Naive thymus-derived CD4-positive, alpha-beta T cell (primary cell): ENCODE measurements at regions not wholly inside any gene's neighbourhood (a gene's known extent, or its start where the extent isn't known, plus 50 kb on each side); places are given as distances from the start of the nearest gene placed in this dataset.
"Not testable (repeated sequence)": the region's sequence is repeated elsewhere in the genome, so short reads cannot be mapped to it uniquely, and the experiment has no call there.

Experiments used
- ATAC-seq: fragments of 150-1000 bp; cut with Tn5 transposase; 2 replicates; pipeline ENCODE4 v1.10.0; 2021; ENCODE audit warnings: mild to moderate bottlenecking, moderate library complexity
- CTCF ChIA-PET: fragments of 350-600 bp; sonication (Branson Sonifier 250); formaldehyde crosslinking; loops from one replicate; lab custom pipeline; 2021; ENCODE audit warnings: antibody characterized with exemption; lab: Charles Lee
- POLR2A ChIA-PET: fragments of 350-600 bp; sonication (Branson Sonifier 250); formaldehyde crosslinking; loops from one replicate; lab custom pipeline; 2021; ENCODE audit warnings: antibody characterized with exemption, inconsistent platforms; lab: Charles Lee
- DNase-seq, 9 donors: peaks; one replicate each; pipeline versions ENCODE4 v3.0.0 to v3.0.0-alpha.2; 2020 to 2022; ENCODE audit warnings: mixed read lengths in 1 of 9
- H3K27ac ChIP-seq: one replicate; pipeline ENCODE4 v1.7.0; 2013; ENCODE audit warnings: mild to moderate bottlenecking, low read depth, low read length, moderate library complexity
- H3K27me3 ChIP-seq, 2 donors: one replicate each; pipeline ENCODE4 v1.7.0; 2013; ENCODE audit warnings: low read length in 2 of 2, mild to moderate bottlenecking in 2 of 2, moderate library complexity in 2 of 2; ENCODE audit not compliant: control insufficient read depth in 2 of 2, insufficient read depth in 2 of 2
- H3K36me3 ChIP-seq, 3 experiments: 1 replicate in 2 of 3; 2 replicates in 1 of 3; pipeline ENCODE4 v1.7.0; 2013; ENCODE audit warnings: low read length in 3 of 3, mild to moderate bottlenecking in 3 of 3, moderate library complexity in 1 of 3; ENCODE audit not compliant: insufficient read depth in 3 of 3, control insufficient read depth in 2 of 3
- H3K4me1 ChIP-seq, 2 donors: one replicate each; pipeline ENCODE4 v1.7.0; 2013; ENCODE audit warnings: low read length in 2 of 2, mild to moderate bottlenecking in 2 of 2, moderate library complexity in 1 of 2; ENCODE audit not compliant: control insufficient read depth in 2 of 2, insufficient read depth in 2 of 2
- H3K4me3 ChIP-seq: 2 replicates; pipeline ENCODE4 v1.7.0; 2013; ENCODE audit warnings: mild to moderate bottlenecking, low read length
- H3K9me3 ChIP-seq, 3 experiments: 1 replicate in 2 of 3; 2 replicates in 1 of 3; pipeline ENCODE4 v1.7.0; 2013; ENCODE audit warnings: low read length in 3 of 3; ENCODE audit not compliant: control insufficient read depth in 2 of 3
- H3K27ac Mint-ChIP-seq, 9 donors: one replicate each; pipeline ENCODE4 v1.8.0; 2020 to 2022; ENCODE audit warnings: mixed read lengths in 9 of 9, mild to moderate bottlenecking in 8 of 9, moderate library complexity in 5 of 9, inconsistent platforms in 2 of 9
- H3K27me3 Mint-ChIP-seq, 5 donors: one replicate each; pipeline ENCODE4 v1.8.0; 2021 to 2022; ENCODE audit warnings: mixed read lengths in 5 of 5, mild to moderate bottlenecking in 1 of 5
- H3K36me3 Mint-ChIP-seq, 5 donors: one replicate each; pipeline ENCODE4 v1.8.0; 2020 to 2022; ENCODE audit warnings: mixed read lengths in 5 of 5, mild to moderate bottlenecking in 3 of 5, inconsistent platforms in 1 of 5
- H3K4me1 Mint-ChIP-seq, 7 donors: one replicate each; pipeline ENCODE4 v1.8.0; 2020 to 2022; ENCODE audit warnings: mixed read lengths in 7 of 7, mild to moderate bottlenecking in 3 of 7, inconsistent platforms in 1 of 7
- H3K4me3 Mint-ChIP-seq, 10 donors: one replicate each; pipeline ENCODE4 v1.8.0; 2020 to 2022; ENCODE audit warnings: mild to moderate bottlenecking in 10 of 10, mixed read lengths in 10 of 10, moderate library complexity in 6 of 10, inconsistent platforms in 2 of 10
- H3K9me3 Mint-ChIP-seq, 11 donors: one replicate each; pipeline ENCODE4 v1.8.0; 2020 to 2022; ENCODE audit warnings: mixed read lengths in 11 of 11, mild to moderate bottlenecking in 4 of 11, inconsistent platforms in 1 of 11, moderate library complexity in 1 of 11
- intact Hi-C, 2 donors: fragments of 100-400 bp; cut with micrococcal nuclease; formaldehyde crosslinking; loops; one replicate each; pipeline ENCODE4 v1.15.1; 2023

DNA sequence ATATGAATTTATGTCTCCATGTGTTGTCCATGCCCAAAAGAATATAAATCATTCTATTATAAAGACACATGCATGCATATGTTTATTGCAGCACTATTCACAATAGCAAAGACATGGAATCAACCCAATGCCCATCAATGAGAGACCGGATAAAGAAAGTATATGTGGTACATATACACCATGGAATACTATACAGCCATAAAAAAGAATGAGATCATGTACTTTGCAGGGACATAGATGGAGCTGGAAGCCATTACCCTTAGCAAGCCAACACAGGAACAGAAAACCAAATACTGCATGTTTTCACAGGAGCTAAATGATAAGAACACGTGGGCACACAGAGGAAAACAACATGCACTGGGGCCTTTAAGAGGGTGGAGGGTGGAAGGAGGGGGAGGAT is 639.1 kb downstream of the GATA3 start:
- POLR2A ChIA-PET, H3K27ac Mint-ChIP-seq, H3K27me3 Mint-ChIP-seq, H3K27me3 ChIP-seq, H3K36me3 Mint-ChIP-seq, H3K4me3 ChIP-seq, ATAC-seq, H3K9me3 Mint-ChIP-seq, H3K4me1 Mint-ChIP-seq, H3K4me1 ChIP-seq, DNase-seq, intact Hi-C loops, CTCF ChIA-PET, H3K36me3 ChIP-seq, H3K27ac ChIP-seq, H3K9me3 ChIP-seq, H3K4me3 Mint-ChIP-seq: not testable (repeated sequence)

DNA sequence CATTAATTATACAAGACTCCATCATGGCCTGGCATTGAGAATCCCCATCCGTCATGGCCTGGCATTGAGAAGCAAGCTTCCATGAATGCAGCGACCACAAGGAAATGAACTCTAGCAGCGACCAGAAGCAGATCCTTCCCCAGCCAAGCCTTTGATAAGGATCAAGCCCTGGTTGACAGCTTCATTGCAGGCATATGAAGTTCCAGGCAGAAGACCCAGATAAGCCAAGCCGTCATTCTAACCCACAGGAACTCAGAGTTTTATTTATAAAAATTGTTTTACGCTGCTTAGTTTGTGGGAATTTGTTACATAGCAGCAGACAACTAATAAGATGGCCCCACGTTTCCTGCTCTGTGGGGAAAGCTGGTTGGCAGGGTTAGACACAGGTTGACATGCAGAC is 642.3 kb downstream of the GATA3 start:
- intact Hi-C loops = no loop called here
- DNase-seq (no peak), ATAC-seq (no peak)
- H3K4me3 Mint-ChIP-seq = no peak overlapping the region
- Histone ChIP-seq H3K27me3 (no peaks in the 10 kb centered on the region), H3K27ac (no peak overlapping the region), H3K9me3 (no peaks in the 10 kb centered on the region), H3K36me3 (no peaks in the 10 kb centered on the region), H3K4me1 (no peaks in the 10 kb centered on the region), H3K4me3 (no peak overlapping the region)
- no peak overlapping the region for H3K27ac Mint-ChIP-seq
- H3K36me3 Mint-ChIP-seq = peaks cover 0 to 4% (median 0%) of the 10 kb centered on the region in 5 donors
- H3K27me3 Mint-ChIP-seq = peaks cover 0 to 13% (median 0%) of the 10 kb centered on the region in 5 donors
- CTCF ChIA-PET = no interaction called here
- H3K4me1 Mint-ChIP-seq = peaks cover 0 to 5% (median 0%) of the 10 kb centered on the region in 7 donors
- H3K9me3 Mint-ChIP-seq = peaks cover 0 to 12% (median 4%) of the 10 kb centered on the region in 11 donors
- POLR2A ChIA-PET = no interaction called here

DNA sequence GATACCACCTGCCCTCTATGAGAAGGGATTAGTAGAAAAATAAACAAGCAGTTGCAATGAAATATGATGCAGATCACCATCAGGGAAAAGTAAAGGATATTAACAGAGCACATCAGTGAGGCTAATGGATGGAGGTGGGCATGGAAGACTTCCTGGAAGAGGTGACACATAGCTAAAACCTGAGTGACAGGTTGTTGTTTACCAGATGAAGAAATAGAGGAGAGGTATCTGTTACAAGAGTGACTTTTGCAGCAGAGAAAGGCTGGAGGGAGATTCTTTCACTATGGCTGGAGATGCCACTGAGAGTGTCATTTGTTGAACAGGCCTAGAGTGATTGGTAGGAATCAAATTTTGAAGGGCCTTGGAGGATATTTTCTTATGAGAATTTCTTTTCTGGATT is 646.2 kb downstream of the GATA3 start:
- Mint-ChIP-seq H3K36me3 (no peaks in the 10 kb centered on the region), H3K27ac (no peak overlapping the region), H3K9me3 (peaks cover 0 to 5% (median 0%) of the 10 kb centered on the region in 11 donors), H3K4me3 (no peak overlapping the region), H3K27me3 (peaks cover 0 to 8% (median 4%) of the 10 kb centered on the region in 5 donors), H3K4me1 (peaks cover 0 to 5% (median 0%) of the 10 kb centered on the region in 7 donors)
- no peaks in the 10 kb centered on the region for H3K27me3 ChIP-seq
- DNase-seq (no peak), ATAC-seq (no peak)
- no peaks in the 10 kb centered on the region for H3K4me1 ChIP-seq
- intact Hi-C loops = no loop called here
- H3K4me3 ChIP-seq = no peak overlapping the region
- no peaks in the 10 kb centered on the region for H3K36me3 ChIP-seq
- no peaks in the 10 kb centered on the region for H3K9me3 ChIP-seq
- ChIA-PET CTCF (no interaction called here), POLR2A (no interaction called here)
- H3K27ac ChIP-seq = no peak overlapping the region

- H3K27me3 Mint-ChIP-seq = peaks cover 0 to 8% (median 4%) of the 10 kb centered on the region in 5 donors
- no peak overlapping the region for H3K27ac Mint-ChIP-seq
- no peak for ATAC-seq
- no peaks in the 10 kb centered on the region for H3K36me3 Mint-ChIP-seq
- peaks cover 0 to 5% (median 0%) of the 10 kb centered on the region in 11 donors for H3K9me3 Mint-ChIP-seq
- Histone ChIP-seq H3K27ac (no peak overlapping the region), H3K9me3 (no peaks in the 10 kb centered on the region), H3K4me1 (no peaks in the 10 kb centered on the region), H3K4me3 (no peak overlapping the region), H3K36me3 (no peaks in the 10 kb centered on the region), H3K27me3 (no peaks in the 10 kb centered on the region)
- H3K4me3 Mint-ChIP-seq = no peak overlapping the region
- POLR2A ChIA-PET = no interaction called here
- no peak for DNase-seq
- no peaks in the 10 kb centered on the region for H3K4me1 Mint-ChIP-seq
- intact Hi-C loops = no loop called here
- CTCF ChIA-PET = no interaction called here
These were observed 647.7 kb downstream of the GATA3 start for GRCh38 chr10:8702181-8702580.

DNA sequence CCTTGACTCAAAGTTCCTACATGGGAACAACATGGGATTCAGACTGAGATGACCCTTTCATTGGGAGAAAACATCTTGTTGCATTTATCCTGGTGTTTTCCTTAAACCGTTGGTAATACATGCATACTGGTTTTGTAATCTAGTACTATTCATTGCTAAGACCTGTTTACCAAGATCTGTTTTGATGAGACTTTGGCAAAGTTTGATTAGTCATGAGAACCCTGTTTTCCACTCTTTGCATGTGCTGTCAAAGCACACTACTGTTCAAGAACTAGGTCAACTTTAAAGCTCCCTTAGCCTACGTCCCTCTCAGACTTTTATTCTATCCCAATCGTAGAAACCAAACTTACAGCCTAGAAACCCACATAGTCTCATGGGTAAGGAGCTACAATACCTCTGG is 650.9 kb downstream of the GATA3 start:
- Mint-ChIP-seq H3K4me1 (no peaks in the 10 kb centered on the region), H3K27me3 (peaks cover 0 to 18% (median 0%) of the 10 kb centered on the region in 5 donors), H3K27ac (no peak overlapping the region), H3K4me3 (no peak overlapping the region), H3K9me3 (no peaks in the 10 kb centered on the region), H3K36me3 (no peaks in the 10 kb centered on the region)
- intact Hi-C loops = no loop called here
- ChIA-PET CTCF (no interaction called here), POLR2A (no interaction called here)
- no peak overlapping the region for H3K4me3 ChIP-seq
- ATAC-seq (no peak), DNase-seq (no peak)
- no peaks in the 10 kb centered on the region for H3K9me3 ChIP-seq
- no peak overlapping the region for H3K27ac ChIP-seq
- H3K36me3 ChIP-seq = no peaks in the 10 kb centered on the region
- H3K27me3 ChIP-seq = no peaks in the 10 kb centered on the region
- no peaks in the 10 kb centered on the region for H3K4me1 ChIP-seq

DNA sequence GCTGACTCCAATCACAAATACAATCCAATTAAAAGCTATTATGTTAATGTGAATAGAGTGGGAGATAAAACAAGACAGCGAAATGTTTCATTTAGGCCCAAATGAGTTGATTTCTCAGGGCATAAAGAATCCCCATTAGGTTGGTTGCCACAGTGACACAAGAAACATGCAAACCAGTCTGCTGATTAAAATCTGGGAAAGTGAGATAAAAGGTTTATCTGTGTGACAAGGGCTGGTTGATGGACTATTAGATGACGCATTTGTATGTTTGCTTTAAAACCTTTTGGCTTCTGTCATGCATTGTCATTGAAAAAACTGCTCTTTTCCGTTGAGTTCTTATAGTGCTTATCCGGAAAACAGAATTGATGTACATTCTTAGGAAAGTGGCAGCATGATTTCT is 658.2 kb downstream of the GATA3 start:
- DNase-seq (no peak), ATAC-seq (no peak)
- Histone ChIP-seq H3K36me3 (no peaks in the 10 kb centered on the region), H3K27me3 (no peaks in the 10 kb centered on the region), H3K27ac (no peak overlapping the region), H3K4me1 (no peaks in the 10 kb centered on the region), H3K9me3 (no peaks in the 10 kb centered on the region), H3K4me3 (no peak overlapping the region)
- peaks cover 0 to 12% (median 0%) of the 10 kb centered on the region in 5 donors for H3K27me3 Mint-ChIP-seq
- H3K9me3 Mint-ChIP-seq = peaks cover 0 to 14% (median 0%) of the 10 kb centered on the region in 11 donors
- H3K27ac Mint-ChIP-seq = no peak overlapping the region
- ChIA-PET CTCF (no interaction called here), POLR2A (no interaction called here)
- intact Hi-C loops = no loop called here
- no peaks in the 10 kb centered on the region for H3K36me3 Mint-ChIP-seq
- H3K4me3 Mint-ChIP-seq = no peak overlapping the region
- H3K4me1 Mint-ChIP-seq = no peaks in the 10 kb centered on the region

DNA sequence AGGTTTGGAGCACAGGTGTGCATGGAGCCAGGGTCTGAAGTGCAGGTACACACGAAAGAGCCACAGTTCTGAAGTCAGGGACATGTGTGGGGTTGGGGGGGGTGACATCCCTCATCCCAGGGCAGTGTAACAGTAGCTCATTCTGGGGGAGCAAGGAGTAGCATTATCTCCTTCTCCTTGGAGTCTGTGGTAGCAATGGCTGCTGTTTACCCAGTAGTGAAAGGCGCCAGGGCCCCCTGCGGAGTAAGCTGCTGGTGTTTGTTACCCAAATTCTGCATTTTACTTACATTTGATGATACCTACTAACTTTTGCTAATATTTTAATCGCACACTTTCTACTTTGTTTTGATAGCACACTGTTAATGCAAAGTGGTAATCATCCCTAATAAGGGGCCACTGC is 665.5 kb downstream of the GATA3 start:
- intact Hi-C loops = no loop called here
- H3K4me3 Mint-ChIP-seq = no peak overlapping the region
- no peaks in the 10 kb centered on the region for H3K27me3 ChIP-seq
- ChIA-PET CTCF (no interaction called here), POLR2A (no interaction called here)
- peaks cover 12 to 54% (median 23%) of the 10 kb centered on the region in 11 donors for H3K9me3 Mint-ChIP-seq
- H3K27ac ChIP-seq = no peak overlapping the region
- no peak for DNase-seq
- no peaks in the 10 kb centered on the region for H3K4me1 Mint-ChIP-seq
- peaks cover 2 to 24% (median 11%) of the 10 kb centered on the region in 5 donors for H3K36me3 Mint-ChIP-seq
- no peaks in the 10 kb centered on the region for H3K4me1 ChIP-seq
- H3K36me3 ChIP-seq = no peaks in the 10 kb centered on the region
- H3K9me3 ChIP-seq = peaks cover 0 to 18% (median 0%) of the 10 kb centered on the region in 3 experiments
- no peak overlapping the region for H3K4me3 ChIP-seq
- H3K27me3 Mint-ChIP-seq = peaks cover 0 to 7% (median 3%) of the 10 kb centered on the region in 5 donors
- ATAC-seq = no peak
- H3K27ac Mint-ChIP-seq = no peak overlapping the region
